SK-N-MC (cell line): ENCODE measurements at regions not wholly inside any gene's neighbourhood (a gene's known extent, or its start where the extent isn't known, plus 50 kb on each side); places are given as distances from the start of the nearest gene placed in this dataset.

Source experiments
- EZH2 ChIP-seq: fragments of 200-600 bp; sonication (generic); IDR thresholded peaks from one replicate; pipeline ENCODE4 v1.6.1; 2017; ENCODE audit warnings: antibody characterized with exemption
- POLR2AphosphoS5 ChIP-seq: IDR thresholded peaks from 2 replicates; pipeline ENCODE4 v1.6.1; 2012; ENCODE audit warnings: mild to moderate bottlenecking, low read depth, low read length, borderline replicate concordance

- TF ChIP-seq EZH2 = no peak
- TF ChIP-seq POLR2AphosphoS5 = no peak
Measured at GRCh38 chr1:47562799-47563198, 125.0 kb downstream of the FOXD2 start.
